Lower leg skin (tissue), 3 donors: ENCODE measurements at regions not wholly inside any gene's neighbourhood (a gene's known extent, or its start where the extent isn't known, plus 50 kb on each side); places are given as distances from the start of the nearest gene placed in this dataset.
"Not testable (repeated sequence)": the region's sequence is repeated elsewhere in the genome, so short reads cannot be mapped to it uniquely, and the experiment has no call there.

Source experiments
- POLR2A ChIP-seq, 2 donors: fragments of 450-650 bp; IDR thresholded peaks; one replicate each; pipeline ENCODE4 v1.6.1; 2016 to 2017; ENCODE audit warnings: antibody characterized with exemption in 2 of 2, mild to moderate bottlenecking in 1 of 2, moderate library complexity in 1 of 2
- TF ChIP-seq, protein P1 (sequence below), 3 donors: fragments of 450-650 bp; IDR thresholded peaks; one replicate each; pipeline ENCODE4 v1.5.1; 2016; ENCODE audit warnings: antibody characterized with exemption in 3 of 3, mild to moderate bottlenecking in 3 of 3, moderate library complexity in 2 of 3

- TF ChIP-seq, protein P1, sequence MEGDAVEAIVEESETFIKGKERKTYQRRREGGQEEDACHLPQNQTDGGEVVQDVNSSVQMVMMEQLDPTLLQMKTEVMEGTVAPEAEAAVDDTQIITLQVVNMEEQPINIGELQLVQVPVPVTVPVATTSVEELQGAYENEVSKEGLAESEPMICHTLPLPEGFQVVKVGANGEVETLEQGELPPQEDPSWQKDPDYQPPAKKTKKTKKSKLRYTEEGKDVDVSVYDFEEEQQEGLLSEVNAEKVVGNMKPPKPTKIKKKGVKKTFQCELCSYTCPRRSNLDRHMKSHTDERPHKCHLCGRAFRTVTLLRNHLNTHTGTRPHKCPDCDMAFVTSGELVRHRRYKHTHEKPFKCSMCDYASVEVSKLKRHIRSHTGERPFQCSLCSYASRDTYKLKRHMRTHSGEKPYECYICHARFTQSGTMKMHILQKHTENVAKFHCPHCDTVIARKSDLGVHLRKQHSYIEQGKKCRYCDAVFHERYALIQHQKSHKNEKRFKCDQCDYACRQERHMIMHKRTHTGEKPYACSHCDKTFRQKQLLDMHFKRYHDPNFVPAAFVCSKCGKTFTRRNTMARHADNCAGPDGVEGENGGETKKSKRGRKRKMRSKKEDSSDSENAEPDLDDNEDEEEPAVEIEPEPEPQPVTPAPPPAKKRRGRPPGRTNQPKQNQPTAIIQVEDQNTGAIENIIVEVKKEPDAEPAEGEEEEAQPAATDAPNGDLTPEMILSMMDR (IDR thresholded peaks at IDR 0.05), result not testable (repeated sequence)
- TF ChIP-seq POLR2A (IDR thresholded peaks at IDR 0.05), result not testable (repeated sequence)
These were observed 207.1 kb upstream of the OBI1 start for GRCh38 chr13:78866076-78866475.
